GM18517 (cell line): ENCODE measurements at regions not wholly inside any gene's neighbourhood (a gene's known extent, or its start where the extent isn't known, plus 50 kb on each side); places are given as distances from the start of the nearest gene placed in this dataset.
A peak's percentile ranks its signal among the peaks of the same experiment; 100 is the strongest.

Source experiments
- ATAC-seq: cut with Tn5 transposase; IDR thresholded peaks from one replicate; pipeline ENCODE4 v1.9.1; 2021; ENCODE audit warnings: mild to moderate bottlenecking, moderate library complexity; ENCODE audit not compliant: unreplicated experiment

DNA sequence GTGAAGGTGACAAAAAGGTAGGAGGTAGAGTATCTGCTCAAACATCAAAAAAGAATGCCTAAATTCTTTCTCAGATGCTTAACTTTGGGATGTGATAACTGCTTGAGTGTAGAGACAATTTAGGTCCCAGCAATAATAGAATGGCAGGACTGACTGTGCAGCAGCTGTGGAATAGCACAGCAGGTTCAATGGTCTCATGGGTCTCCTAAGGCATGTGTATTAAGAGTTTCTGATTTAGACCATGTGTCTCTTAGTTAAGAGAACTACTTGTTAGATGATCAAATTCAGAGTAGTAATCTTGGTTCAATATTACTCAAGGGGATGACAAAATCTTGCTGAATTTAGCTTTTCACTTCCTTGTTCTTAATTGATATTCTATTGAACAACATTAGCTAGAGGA, 72.0 kb downstream of the ALX1 start:
- ATAC-seq = no peak

DNA sequence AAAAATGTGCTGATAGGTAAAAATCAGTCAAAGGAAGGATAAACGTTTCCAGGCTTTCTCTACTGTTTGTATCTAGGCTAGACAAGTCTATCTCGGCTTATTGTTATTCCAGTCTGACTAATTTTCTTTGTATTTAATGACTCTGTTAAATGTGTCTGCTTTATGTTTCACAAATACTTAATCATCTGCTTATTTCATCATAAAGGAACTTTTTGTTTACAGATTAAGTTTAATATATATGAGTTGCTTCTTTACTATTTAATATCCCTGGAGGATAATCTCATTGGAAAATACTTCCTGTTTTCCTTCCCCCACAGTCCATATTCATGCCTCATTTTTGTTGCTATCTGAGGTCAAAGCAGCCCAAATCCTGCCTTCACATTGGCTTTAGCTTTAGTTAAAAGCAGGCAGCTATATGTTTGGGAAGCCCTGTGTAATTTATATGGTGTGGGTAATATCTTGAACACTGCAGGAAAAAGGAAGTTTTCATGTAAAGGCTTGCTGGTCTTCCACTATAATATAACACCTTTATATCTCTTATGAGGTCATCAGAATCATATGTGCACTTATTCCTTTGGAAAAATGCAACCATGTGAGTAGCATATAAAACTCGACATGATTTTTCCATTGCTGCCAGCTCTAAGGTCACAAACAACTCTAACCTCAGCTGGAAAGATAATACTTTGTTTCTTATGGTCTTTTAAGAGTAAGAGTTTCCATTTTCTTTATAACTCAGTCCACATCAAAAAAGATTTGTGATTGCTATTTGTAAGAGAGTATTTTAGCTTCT, 76.8 kb downstream of the ALX1 start:
- ATAC-seq = no peak

DNA sequence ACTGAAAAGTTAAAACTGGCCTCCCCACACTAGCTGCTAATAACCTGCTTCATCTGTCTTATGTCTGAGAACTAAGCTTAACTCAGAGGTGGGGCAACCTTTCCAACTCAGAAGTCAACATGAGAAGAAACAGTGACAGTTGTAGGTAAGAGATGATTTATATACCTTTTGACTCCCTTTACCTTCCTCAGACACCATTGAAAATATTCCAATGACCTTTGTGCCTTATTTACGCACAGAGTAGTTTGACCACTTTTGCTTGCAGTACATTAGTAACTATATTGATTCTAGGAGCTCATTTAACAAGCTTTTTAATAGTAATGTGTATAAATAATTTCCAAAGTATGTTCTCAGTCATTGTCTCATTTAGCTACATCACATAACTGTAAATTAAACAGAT, 77.6 kb downstream of the ALX1 start:
- ATAC-seq = no peak

DNA sequence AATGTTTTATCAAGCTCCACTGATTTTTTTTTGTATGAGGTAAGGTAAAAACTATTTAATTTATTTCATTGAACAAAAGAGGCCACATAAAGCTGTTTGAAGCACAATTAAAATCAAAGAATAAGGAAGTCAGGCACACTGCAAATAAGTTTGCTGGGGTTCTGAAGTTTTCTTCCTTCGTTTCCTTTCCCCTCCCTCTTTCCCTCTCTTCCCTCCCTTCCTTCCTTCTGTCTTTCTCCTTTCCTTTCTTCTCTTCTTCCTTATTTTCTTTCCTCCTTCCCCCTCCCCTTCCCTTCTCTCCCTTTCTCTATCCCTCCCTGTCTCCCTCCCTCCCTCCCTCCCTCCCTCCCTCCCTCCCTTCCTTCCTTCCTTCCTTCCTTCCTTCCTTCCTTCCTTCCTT, 78.7 kb downstream of the ALX1 start:
- no peak for ATAC-seq

DNA sequence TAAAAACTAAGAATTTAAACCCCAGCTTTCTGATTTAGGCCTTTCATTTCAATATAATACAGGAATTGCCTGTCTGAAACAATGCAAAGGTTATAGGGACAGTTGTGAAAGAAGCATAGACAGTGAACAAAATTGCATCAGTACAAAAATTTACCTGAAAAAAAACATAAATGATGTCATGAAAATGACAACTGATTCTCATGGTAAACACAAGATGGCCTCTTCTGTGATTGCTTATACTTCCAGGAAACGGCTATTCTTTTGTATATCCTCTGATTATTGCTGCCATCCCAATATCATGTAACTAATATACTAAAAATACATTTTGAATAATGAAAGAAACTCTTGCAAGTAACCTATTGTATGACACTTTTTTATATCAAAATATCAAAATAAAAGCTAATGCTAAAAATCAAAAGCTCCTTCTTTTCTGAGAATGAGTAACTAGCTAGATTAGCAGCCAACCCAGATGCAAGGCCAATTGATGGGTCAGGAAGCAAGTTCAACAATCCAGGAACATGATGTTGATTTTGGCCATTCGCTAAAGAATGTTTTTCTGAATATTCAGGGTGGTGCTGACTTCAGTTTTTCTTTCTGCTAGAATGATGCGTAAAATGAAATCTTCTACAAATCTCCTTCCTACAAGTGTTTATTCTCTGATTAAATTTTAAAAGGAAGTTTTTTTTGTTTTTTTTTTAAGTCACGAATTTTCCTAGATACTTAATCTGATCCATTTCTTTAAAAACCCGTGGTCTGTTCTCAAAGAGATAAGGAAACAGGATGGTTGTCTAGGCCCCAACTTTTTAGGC, 83.6 kb downstream of the ALX1 start:
- no peak for ATAC-seq

DNA sequence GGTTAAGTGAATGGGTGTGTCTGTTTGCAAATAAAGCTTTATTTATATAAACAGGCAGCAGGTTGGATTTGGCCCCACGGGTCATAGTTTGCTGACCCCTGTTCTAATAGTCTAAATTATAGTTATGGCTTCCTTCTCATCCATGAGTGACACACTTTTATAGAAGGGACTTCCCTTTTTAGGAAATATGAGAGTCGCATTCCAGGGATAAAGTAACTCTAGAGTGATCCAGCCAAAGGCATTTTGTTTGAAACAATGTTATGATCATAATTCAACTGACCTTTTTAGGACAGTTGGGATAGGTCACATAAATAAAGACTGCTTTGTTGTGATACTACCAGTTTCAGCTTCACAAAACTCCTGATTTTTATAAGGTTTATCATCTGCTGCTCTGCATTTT, 87.9 kb downstream of the ALX1 start:
- ATAC-seq = no peak

DNA sequence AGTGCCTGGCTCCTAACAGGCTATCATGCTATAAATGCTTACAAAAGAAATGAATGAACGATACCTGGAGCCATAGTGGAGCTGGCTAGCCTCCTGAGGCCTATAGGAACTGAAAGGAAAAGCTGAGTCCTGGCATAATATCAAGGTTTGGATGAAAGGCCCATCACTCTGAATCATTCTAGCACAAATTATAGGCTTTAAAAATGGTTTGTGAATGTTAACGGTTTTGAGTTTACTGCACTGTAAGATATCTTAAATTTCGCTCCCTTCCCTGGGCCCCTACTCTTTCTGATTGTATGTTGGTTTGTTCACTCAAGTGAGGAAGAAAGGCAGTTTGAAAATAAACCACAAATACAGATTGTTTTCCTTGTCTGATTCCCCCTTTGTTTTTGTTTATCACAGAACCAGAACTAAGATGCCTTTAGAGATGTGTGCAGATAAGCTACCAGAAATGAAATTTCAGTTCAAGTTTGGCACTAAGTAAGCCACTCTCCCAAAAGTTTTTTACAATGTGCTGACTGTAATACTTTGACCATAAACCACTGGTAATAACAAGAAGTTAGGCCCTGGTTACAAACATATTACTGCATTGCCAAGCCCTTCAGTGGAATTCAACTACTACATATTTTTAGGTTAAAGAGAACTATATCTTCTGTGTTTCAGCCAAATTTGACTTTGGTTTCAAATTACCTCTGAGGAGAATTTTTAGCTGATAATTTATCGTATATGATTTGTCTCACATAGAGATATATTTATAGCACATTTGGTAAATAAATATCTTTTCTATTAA, 89.5 kb downstream of the ALX1 start:
- ATAC-seq = no peak

DNA sequence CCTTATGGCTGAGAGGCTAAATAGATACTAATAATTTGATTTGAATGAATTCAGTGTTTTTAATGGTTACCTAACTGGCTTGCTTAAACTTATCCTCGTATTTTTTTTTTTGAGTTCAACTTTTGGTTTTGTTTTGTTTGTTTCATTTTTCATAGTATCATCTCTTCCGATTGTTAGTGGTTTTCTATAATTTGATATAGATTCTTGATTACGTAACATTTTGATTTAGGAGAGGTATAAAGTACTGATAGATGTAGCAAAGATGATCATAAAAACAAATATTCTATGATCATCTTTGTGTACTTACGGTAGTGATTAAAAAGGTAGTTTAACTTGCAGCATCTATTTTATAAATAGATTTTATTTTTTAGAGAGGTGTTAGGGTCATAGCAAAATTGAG, 93.0 kb downstream of the ALX1 start:
- no peak for ATAC-seq

DNA sequence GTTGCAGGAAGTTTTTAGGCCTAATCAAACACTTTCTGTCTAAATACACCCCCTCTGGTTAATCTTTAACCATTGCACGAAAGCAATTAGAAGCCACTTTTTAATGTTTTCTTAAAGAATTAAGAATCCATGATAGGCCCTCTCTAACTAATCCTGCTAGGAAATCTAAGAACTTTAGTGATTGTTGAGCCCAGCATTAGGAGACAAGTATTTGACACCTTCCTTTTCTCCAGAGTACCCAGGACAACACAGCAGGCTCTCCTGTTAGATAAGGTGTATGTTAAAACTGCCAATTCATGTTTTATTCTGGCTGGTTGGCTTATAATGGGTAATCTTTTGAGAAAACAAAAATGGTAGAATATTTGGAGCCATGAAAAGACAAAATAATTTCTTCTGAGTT, 95.0 kb downstream of the ALX1 start:
- ATAC-seq = no peak

DNA sequence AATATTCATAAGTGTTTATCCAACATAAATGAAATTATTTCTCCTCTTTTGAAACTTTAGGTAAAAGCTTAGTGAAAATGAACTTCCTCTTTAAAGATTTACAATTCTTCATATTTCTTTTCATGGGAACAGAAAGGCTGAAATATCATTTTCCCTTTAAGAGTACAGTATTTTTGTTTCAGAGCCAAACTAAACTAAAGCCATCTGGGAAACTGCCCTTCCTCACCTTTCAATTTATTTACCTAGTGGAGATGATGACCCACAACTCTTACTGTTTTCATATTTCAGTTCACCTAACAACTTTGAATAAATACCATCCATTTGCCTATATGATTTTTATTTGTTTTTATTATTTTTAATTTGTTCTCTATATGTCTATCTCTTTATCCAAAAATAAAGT, 105.4 kb downstream of the ALX1 start:
- no peak for ATAC-seq

DNA sequence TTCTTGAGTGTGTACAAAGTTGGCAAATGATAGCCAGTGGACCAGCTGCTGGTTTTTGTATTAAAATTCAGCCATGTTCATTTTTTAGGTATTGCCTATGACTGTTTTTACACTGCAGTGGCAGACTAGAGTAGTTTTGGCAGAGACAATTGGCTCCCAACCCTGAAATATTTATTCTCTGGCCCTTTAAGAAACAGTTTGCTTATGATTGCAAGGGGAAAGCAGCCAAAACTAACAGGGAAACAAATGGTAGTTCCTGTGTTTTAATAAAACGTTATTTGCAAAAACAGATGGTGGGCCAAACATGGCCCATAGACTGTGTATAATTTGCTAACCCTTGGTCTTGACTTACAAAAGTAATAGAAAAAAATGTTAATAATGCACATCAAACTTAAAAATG, 110.2 kb downstream of the ALX1 start:
- no peak for ATAC-seq

DNA sequence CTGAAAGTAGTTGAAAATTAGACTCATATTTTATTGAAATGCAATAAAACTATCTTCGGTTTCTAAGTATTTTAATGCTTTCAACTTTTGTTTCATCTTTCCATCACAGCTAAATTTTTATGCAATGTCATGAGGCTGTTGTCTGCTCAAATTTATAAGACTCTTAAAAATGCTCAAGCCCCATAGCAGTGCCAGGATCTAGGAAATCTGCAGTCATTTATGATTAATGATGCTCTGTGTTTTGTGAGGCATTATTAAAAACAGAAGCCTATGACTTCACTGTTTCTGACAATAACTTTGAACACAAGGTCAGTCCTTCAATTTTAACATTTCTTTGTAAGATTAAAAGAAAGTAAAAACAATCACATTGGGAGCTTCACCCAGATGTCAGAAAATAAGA, 112.5 kb downstream of the ALX1 start:
- no peak for ATAC-seq

DNA sequence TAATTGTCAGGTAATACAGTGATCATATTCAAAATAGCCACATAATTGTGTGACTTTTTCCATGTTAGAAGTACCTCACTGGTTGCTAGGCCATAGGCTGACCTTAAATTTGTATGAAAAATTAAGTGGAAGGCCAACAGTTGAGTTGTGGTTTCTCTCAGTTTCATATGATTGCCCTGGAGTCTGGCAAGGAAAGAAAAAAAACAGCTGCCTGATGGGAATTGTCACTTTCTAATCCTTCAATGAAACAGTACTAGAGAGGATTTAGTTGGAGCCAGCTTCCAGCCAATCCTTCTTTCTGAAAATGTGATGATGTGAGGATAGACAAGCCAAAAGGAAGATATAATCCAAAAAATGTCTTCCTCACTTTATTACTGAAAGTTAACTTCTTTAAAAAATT, 113.6 kb downstream of the ALX1 start:
- ATAC-seq = no peak

DNA sequence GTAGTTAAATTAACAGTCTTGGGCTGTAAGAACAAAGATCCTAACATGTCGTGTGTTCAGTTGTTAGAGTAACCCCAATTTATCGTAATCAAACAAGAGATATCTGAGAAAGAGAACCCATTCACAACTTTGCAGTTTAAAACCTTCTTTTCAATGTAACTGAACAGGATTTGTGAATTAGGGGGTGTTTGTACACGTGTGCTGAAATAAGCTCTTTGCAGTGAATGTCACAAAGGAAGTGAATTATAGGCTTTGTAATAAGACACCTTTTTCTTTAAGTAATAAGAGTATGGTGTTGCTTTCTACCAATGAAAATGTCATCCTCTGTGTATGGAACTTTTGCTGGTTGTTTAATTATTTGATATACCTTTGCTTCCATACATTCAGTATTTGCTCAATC, 114.0 kb downstream of the ALX1 start:
- ATAC-seq = no peak

DNA sequence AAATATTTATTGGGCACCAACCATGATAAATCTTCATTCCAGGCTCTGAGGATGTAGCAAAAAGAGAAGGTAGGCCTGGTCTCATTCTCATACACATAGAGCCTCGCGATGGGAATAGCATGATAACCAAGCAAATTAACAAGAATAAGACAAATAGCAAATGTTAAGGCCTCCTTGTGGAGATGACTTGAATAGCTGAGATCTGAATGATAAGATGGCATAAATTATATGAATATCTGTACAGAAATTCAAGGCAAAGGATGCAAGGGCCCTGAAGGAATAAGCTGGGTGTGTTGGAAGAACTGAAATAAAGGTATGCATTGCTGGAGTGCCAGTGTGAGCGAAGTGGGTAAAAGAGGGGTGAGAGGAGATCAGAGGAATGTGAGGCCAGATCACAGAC, 114.8 kb downstream of the ALX1 start:
- ATAC-seq = no peak

DNA sequence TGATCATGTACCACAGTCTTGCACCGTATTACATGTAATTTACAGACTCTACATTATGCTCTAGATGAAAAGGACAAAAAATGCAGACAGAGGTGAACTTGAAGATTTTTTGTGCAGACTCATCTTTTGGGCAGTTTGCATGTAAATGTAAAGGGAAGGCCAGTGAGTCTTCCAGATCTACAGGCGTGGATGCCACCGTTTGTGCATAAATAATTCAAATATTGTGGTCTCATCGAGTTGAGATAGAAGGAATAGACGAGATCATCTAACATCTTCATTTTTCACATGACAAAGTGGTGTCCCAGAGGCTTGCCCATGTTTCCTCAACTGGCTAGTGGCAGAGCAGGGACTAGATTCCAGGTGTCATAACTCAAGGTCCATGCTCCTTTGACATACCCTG, 125.2 kb downstream of the ALX1 start:
- ATAC-seq = no peak

DNA sequence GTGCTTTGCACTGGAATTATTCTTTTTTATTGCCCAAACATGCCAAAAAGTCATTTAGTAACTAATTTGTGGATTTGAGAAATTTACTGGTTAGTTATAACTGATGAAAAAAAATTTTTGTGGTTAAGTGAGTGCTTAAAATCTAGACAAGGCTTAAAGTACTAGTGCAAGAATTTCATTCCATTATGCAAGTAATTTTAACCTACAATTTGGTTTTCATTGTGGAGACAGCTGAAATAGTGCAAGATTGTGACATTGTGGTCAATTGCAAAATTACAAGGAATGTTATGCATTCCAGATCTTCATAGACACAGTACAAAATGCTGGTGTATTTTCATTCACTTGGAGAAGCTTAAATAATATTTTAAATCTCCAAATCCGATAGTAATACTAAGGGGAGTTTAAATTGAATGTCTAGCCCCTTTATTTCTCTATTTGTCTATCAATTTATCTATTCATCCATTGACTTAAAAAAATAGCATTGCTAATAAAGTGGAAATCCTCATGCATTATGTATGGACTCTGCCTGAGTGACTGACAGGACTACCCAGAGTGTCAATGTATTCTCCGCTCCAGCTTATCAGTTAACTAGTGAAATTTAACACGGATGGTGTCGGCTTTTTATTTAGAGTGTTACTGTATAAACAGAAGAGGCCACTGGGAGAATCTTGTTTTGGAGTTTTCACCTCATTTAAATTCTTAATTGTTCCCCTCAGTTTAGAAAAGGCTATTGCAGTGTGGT, 125.9 kb downstream of the ALX1 start:
- ATAC-seq = no peak

DNA sequence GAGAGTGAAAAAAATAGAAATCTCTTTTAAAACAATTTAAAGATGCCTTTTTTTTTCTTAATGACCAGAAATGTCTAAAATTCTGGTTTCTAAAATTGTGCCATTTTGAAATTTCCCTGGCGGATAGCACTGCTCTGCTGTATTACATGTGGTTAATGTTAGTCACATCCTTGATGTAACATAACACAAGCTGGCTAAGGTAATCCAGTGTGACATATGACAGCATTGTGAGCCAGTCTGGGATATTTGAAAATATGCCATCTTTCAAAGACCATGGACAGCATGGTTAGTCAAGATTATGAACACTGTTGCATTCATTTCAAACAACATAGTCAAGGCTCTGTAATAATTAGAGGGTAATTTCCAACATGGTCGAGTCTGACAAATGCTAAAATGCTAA, 133.2 kb downstream of the ALX1 start:
- no peak for ATAC-seq

DNA sequence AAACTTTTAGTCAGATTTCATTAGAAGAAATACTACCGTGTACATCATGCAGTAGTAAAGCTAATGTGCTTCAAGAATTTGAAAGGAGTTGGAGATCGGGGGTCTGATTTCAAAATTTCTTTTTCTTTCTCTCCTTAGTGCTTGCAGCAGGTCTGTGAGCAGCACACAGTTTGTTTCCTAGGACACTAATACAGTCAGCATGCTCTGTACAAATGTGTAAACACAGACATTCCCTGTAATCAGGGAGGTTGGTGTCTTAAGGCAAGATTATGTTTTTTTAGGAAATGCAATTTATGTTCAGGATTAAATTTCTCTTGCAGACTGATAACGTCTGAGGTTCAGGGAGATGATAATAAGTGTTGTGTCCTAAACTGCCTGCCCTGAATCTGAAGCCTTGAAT, 142.7 kb downstream of the ALX1 start:
- ATAC-seq = no peak

DNA sequence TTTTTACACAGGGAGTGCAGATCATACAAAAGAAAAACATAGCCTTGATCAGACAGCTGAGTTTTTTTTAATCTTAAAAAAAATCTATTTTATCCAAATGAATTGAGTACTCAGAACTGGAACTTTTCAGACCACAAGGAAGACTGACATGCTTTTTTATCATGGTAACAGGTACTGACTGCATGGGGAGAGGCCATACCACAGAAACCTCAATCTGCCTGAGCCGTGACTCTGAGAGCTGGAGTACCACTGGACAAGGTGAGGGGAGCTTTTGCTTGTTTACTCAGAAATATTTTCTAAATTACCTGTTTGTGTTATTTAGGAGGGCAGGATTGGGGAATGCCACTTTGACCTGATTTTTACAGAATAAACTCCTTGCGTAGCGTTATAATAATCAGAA, 143.9 kb downstream of the ALX1 start:
- ATAC-seq = peak; percentile 48
